ENCODE measurements at regions not wholly inside any gene's neighbourhood (a gene's known extent, or its start where the extent isn't known, plus 50 kb on each side); places are given as distances from the start of the nearest gene placed in this dataset.

- Mint-ChIP-seq H3K9me3 (ENCODE audit: low read depth, unreplicated experiment) (no peaks in the 10 kb centered on the region), H3K27ac (ENCODE audit: unreplicated experiment) (no peak overlapping the region), H3K4me3 (ENCODE audit: low read depth, unreplicated experiment) (no peak overlapping the region), H3K36me3 (ENCODE audit: insufficient read depth, unreplicated experiment) (no peaks in the 10 kb centered on the region), H3K27me3 (ENCODE audit: unreplicated experiment) (no peaks in the 10 kb centered on the region), H3K4me1 (ENCODE audit: low read depth, unreplicated experiment) (peaks cover 10% of the 10 kb centered on the region)
- CTCF ChIA-PET: no interaction called here
- TF ChIP-seq CTCF (IDR thresholded peaks at IDR 0.05; ENCODE audit: unreplicated experiment): no peak
- no TSS peak for BruUV-seq (replicated peaks)
- intact Hi-C loops (cut with micrococcal nuclease; ENCODE audit: unreplicated experiment): no loop called here
- no peak for DNase-seq
Observed at GRCh38 chrX:121585626-121586025, 538.2 kb downstream of the GLUD2 start.

- CTCF ChIA-PET: no interaction called here
- BruUV-seq (replicated peaks): no TSS peak
- H3K36me3 Mint-ChIP-seq (ENCODE audit: insufficient read depth, unreplicated experiment): peaks cover 2% of the 10 kb centered on the region
- no peaks in the 10 kb centered on the region for H3K9me3 Mint-ChIP-seq (ENCODE audit: low read depth, unreplicated experiment)
- TF ChIP-seq CTCF (IDR thresholded peaks at IDR 0.05; ENCODE audit: unreplicated experiment): no peak
- no peak overlapping the region for H3K4me3 Mint-ChIP-seq (ENCODE audit: low read depth, unreplicated experiment)
- DNase-seq: no peak
- no peaks in the 10 kb centered on the region for H3K27me3 Mint-ChIP-seq (ENCODE audit: unreplicated experiment)
- no peak overlapping the region for H3K27ac Mint-ChIP-seq (ENCODE audit: unreplicated experiment)
- intact Hi-C loops (cut with micrococcal nuclease; ENCODE audit: unreplicated experiment): no loop called here
- peaks cover 21% of the 10 kb centered on the region for H3K4me1 Mint-ChIP-seq (ENCODE audit: low read depth, unreplicated experiment)
Observed at GRCh38 chrX:121592884-121593283, 545.5 kb downstream of the GLUD2 start.

- Mint-ChIP-seq H3K9me3 (ENCODE audit: low read depth, unreplicated experiment) (peaks cover 2% of the 10 kb centered on the region), H3K4me1 (ENCODE audit: low read depth, unreplicated experiment) (peaks cover 25% of the 10 kb centered on the region), H3K36me3 (ENCODE audit: insufficient read depth, unreplicated experiment) (peaks cover 5% of the 10 kb centered on the region), H3K27me3 (ENCODE audit: unreplicated experiment) (no peaks in the 10 kb centered on the region), H3K4me3 (ENCODE audit: low read depth, unreplicated experiment) (peak overlapping the region; percentile 17), H3K27ac (ENCODE audit: unreplicated experiment) (peak overlapping the region; percentile 85)
- no peak for TF ChIP-seq CTCF (IDR thresholded peaks at IDR 0.05; ENCODE audit: unreplicated experiment)
- no TSS peak for BruUV-seq (replicated peaks)
- intact Hi-C loops (cut with micrococcal nuclease; ENCODE audit: unreplicated experiment): loop anchor here (5.0 kb wide), 1 partner anchor 44 kb away; no protein-coding TSS in a partner anchor
- peak; percentile 9 for DNase-seq
- CTCF ChIA-PET: no interaction called here
Observed at GRCh38 chrX:121598356-121598755, 550.9 kb downstream of the GLUD2 start.

- H3K27ac Mint-ChIP-seq (ENCODE audit: unreplicated experiment): no peak overlapping the region
- H3K9me3 Mint-ChIP-seq (ENCODE audit: low read depth, unreplicated experiment): no peaks in the 10 kb centered on the region
- intact Hi-C loops (cut with micrococcal nuclease; ENCODE audit: unreplicated experiment): no loop called here
- H3K27me3 Mint-ChIP-seq (ENCODE audit: unreplicated experiment): no peaks in the 10 kb centered on the region
- H3K4me1 Mint-ChIP-seq (ENCODE audit: low read depth, unreplicated experiment): no peaks in the 10 kb centered on the region
- no peaks in the 10 kb centered on the region for H3K36me3 Mint-ChIP-seq (ENCODE audit: insufficient read depth, unreplicated experiment)
- no peak for DNase-seq
- no peak overlapping the region for H3K4me3 Mint-ChIP-seq (ENCODE audit: low read depth, unreplicated experiment)
- TF ChIP-seq CTCF (IDR thresholded peaks at IDR 0.05; ENCODE audit: unreplicated experiment): no peak
- no TSS peak for BruUV-seq (replicated peaks)
- CTCF ChIA-PET: no interaction called here
Observed at GRCh38 chrX:121635141-121635540, 587.7 kb downstream of the GLUD2 start.
